Fibroblast of the aortic adventitia (primary cell): ENCODE measurements at regions not wholly inside any gene's neighbourhood (a gene's known extent, or its start where the extent isn't known, plus 50 kb on each side); places are given as distances from the start of the nearest gene placed in this dataset.

Source experiments
- DNase-seq: peaks from one replicate; pipeline ENCODE4 v3.0.0-alpha.2; 2010; ENCODE audit warnings: low read depth
- H3K4me3 ChIP-seq: 2 replicates; pipeline ENCODE4 v1.5.1; 2011; ENCODE audit warnings: low read depth, mild to moderate bottlenecking, control low read depth, low read length, moderate library complexity
- CTCF ChIP-seq: IDR thresholded peaks from 2 replicates; pipeline ENCODE4 v1.5.1; 2011; ENCODE audit warnings: mild to moderate bottlenecking, low read length, control low read depth, inconsistent platforms; ENCODE audit not compliant: insufficient read depth

GRCh38 chr5:108653201-108653600, 94.5 kb upstream of the FER start:
- H3K4me3 ChIP-seq: no peak overlapping the region
- no peak for TF ChIP-seq CTCF
- no peak for DNase-seq

- DNase-seq: peak; percentile 33
- no peak overlapping the region for H3K4me3 ChIP-seq
- no peak for TF ChIP-seq CTCF
These were observed 96.7 kb upstream of the FER start for GRCh38 chr5:108650997-108651396.

- no peak for DNase-seq
- TF ChIP-seq CTCF: no peak
- H3K4me3 ChIP-seq: no peak overlapping the region
These were observed 98.1 kb upstream of the FER start for GRCh38 chr5:108649646-108650045.

GRCh38 chr5:108649106-108649505, 98.6 kb upstream of the FER start:
- H3K4me3 ChIP-seq: no peak overlapping the region
- TF ChIP-seq CTCF: no peak
- no peak for DNase-seq

GRCh38 chr5:108642170-108642906, 105.4 kb upstream of the FER start:
- DNase-seq: peak; percentile 72
- H3K4me3 ChIP-seq: no peak overlapping the region
- peak; percentile 90 for TF ChIP-seq CTCF

GRCh38 chr5:108641596-108641995, 106.1 kb upstream of the FER start:
- no peak for DNase-seq
- TF ChIP-seq CTCF: no peak
- no peak overlapping the region for H3K4me3 ChIP-seq

GRCh38 chr5:108639366-108639765, 108.3 kb upstream of the FER start:
- no peak for DNase-seq
- no peak for TF ChIP-seq CTCF
- no peak overlapping the region for H3K4me3 ChIP-seq
